G401 (cell line): ENCODE measurements at regions not wholly inside any gene's neighbourhood (a gene's known extent, or its start where the extent isn't known, plus 50 kb on each side); places are given as distances from the start of the nearest gene placed in this dataset.
"Not testable (repeated sequence)": the region's sequence is repeated elsewhere in the genome, so short reads cannot be mapped to it uniquely, and the experiment has no call there.

Experiments
- DNase-seq: peaks from one replicate; pipeline ENCODE4 v3.0.0-alpha.2; 2015; ENCODE audit warnings: low spot score
- in situ Hi-C: cut with HindIII; loops from 2 replicates; pipeline ENCODE4 v1.10.0; 2016; ENCODE audit warnings: low sequenced_read_pairs, mixed read lengths

DNA sequence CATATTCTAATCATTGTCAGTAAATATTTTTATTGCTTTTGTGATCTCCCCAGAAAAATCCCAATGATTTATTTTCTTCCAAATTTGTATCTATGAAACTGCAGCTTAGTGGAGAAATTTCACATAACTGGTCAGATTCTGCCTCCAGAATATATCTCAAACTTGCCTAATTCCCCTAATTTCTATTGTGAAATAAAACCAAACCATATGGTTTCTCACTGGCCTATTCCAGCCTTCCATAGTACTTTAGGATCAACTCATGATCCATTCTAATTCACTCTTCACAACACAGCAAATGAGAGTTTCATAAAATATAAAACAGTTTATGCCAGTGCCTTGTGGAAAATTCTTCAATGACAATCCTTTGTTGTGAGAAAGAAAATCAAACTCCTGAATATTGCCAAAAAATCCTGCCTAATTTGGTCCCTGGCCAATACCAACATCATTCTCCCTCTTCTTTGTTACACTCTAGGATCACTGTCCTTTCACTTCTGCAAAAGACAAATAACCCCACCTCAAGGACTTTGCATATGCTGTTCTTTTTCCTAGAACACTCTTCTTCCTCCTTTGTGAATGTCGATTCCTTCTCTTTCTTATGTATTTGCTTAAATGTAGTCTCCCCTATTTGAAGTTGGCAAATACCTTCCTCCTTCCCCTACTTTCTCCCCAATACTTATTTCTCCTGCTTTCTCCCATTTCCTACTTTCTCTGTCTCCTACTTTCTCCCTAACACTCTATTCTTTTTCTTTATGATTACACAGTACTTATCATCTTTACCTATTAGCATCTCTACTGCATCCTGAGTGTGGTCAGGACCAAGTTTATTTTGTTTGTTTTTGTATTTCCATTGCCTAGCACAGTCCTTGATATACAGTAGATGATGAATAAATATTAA lies 587.5 kb downstream of the RFPL4B start:
- in situ Hi-C loops: no loop called here
- DNase-seq: no peak

DNA sequence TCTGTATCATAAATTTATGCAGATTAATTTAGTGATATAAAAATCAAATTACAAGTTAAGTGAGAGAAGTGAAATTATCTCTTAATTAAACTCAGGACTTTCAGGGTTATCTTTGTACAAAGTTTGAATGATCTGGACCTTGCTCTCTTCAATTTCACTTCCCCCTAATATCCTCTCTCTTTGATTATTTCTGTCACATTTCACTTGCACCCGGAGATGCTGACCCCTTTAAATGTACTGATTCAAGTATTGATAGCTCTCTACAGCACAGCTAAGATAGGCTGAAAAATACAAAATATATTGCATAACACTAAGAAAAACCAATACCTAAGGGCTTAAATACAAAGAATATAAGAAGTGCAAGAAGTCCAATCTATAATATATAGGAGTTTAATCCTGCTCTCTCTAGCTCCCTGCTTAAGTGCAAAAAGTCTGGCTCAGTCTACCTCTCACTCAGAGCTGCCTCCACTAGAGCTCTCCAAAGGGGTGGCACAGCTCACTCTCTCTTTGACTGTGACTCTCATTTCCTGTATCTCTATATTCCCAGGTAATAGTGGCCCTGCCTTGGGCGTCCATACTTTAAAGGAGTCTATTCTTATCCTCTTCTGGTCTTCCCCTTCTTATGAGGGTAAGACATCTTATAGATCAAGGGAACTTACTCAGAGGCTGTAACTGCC lies 588.4 kb downstream of the RFPL4B start:
- in situ Hi-C loops: no loop called here
- DNase-seq: no peak

DNA sequence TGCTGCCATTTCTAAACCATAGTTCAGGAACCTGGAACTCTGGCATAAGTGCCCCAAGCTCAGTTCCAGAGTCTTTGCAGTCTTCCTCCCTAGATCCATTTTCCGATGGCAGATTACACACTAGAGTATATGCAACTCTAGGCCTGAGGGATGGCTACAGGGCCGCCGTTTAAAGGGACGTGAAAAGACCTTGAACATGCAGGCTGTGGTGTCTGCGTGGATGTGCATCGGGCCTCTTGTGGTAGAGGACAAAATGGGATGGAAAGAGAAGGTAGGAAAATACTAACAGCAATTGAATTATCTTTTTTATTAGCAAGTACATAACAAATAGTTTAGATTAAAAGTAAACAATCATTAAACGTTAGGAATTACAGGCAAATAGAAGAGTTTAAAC lies 588.9 kb downstream of the RFPL4B start:
- in situ Hi-C loops: no loop called here
- DNase-seq: no peak

DNA sequence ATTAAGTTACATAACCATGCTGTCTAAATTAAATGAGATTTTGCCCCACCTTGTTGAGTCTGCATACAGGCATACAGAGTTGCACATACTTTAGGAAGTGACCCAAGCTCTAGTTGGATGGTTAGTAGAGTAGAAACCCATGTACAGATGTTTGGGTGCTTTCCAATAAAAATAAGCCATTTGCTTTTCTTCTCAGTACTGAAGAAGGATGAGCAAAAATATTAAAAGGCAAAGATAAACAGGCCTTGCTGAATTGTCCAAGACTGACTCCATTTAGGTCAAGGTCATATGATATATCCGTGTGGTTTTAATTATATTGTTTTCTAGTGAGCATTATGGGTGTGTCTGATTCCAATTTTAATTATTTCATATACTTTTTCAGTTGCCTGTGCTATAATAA lies 589.4 kb downstream of the RFPL4B start:
- in situ Hi-C loops: no loop called here
- DNase-seq: no peak

DNA sequence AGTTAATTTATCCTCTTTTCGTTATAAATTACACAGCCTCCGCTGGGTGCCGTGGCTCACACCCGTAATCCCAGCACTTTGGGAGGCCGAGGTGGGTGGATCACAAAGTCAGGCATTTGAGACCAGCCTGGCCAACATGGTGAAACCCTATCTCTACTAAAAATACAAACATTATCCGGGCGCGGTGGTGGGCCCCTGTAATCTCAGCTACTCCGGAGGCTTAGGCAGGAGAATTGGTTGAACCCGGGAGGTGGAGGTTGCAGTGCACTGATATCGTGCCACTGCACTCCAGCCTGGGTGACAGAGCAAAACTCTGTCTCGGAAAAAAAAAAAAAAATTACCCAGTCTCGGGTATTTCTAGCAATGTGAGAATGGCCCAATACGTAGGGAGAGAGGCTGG lies 590.6 kb downstream of the RFPL4B start:
- in situ Hi-C loops, DNase-seq: not testable (repeated sequence)

DNA sequence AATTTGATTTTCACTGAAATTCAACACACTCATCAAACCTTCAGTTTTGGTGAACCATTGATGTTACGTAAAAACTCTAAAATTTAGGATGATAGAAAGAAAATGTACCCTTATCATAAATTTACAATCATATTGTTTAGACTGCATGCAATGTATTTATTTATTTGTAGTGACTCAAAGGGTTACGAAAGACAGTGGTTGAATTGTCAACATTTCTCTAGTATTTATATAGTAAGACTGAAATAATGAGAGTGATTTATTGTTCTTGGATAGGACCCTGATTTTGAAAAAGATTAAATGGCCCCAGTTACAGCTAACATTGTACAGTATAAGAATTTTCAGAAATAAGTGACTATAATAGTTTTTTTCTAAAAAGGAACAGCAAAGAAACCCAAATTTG lies 591.5 kb downstream of the RFPL4B start:
- in situ Hi-C loops: no loop called here
- no peak for DNase-seq

DNA sequence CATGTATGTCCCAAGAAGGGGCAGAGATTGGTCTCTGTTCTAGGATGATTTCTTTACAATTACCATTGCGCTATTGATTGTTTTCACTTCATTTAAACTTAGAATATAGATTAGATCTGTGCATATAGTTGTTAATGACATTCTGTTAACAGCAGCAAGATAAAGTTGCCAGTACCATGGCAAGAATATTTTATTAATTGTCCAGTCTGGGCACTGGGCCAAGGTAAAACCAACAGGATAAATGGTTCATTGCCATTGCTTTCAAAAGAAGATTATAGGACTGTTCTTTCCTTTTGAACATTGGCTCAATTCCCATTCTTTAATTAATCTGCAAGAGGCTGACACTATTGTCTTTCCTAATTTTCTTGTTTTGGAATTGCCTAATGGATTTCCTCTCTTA lies 592.4 kb downstream of the RFPL4B start:
- DNase-seq: peak; percentile 11
- in situ Hi-C loops: no loop called here

DNA sequence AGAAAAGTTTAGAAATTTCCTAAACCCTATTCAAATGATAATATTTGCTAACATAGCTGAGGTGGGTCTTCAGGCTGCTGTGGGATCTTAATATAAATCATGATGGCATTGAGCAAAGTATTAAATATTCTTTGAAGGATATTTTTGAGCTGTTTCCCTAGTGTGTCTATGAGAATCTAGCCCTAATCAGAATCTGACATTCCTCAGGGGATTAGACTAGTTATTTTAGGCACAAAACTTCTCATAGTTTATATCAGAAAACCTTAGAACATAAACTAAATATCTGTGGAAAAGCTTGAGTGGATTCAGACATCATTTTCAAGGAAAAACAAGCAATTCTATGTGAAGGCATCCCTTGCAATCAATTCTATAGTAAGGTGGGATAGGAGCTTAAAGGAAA lies 594.5 kb downstream of the RFPL4B start:
- in situ Hi-C loops: no loop called here
- no peak for DNase-seq

DNA sequence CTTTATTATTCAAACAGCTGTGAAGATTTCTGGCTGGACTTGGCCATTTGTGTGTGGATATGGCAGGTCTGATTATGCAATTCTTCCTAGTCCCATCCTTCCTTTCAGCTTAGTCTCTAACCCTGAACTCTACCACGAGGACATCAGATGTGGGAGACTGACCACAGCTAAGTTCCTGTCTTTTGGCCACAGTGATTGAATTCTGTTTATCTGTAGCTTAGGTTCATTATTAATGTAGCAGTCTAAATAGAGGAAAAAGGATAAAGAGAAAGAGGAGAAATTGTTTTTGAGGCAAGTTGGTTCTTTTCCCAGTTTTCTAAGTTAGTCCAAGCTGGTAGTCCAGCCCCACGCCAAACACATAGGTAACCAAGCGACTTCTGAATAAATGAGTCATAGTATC lies 598.9 kb downstream of the RFPL4B start:
- DNase-seq: no peak
- in situ Hi-C loops: no loop called here

DNA sequence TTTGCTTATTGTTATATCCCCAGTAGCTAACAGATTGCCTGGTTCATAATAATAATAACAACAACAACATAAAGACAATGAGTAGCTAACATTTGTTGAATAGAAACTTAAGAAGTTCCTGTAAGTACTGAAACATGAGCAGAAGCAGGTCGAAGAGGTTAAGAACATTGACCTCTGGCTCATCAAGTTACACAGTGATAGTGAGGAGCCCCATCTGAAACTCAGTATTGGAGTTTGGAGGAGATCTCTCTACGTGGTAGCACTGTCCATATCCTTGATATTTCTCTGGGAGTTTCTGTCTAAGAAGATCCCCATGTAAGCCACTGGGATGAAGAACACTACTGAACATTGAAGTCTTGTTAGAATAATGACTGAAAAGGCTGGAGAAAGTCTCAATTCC lies 600.4 kb downstream of the RFPL4B start:
- DNase-seq: no peak
- in situ Hi-C loops: no loop called here

DNA sequence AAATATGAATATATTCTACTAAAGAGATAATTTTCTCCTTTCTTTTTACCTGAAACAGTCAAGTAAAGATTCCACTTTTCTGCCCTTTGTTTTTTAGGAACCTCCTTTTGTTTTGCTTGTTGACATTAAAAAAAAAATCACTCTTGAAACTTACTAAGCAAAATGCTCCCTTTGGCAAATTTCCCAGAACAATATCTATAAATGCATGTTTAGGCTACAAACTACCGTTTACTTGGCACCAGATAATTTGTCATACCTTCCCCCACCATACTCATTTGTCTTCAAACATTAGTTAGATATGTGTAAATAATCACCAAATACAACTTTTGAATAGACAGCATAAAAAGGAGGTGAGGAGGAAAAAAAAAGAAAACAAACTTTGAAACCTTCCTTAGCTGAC lies 604.7 kb downstream of the RFPL4B start:
- DNase-seq: no peak
- in situ Hi-C loops: no loop called here

DNA sequence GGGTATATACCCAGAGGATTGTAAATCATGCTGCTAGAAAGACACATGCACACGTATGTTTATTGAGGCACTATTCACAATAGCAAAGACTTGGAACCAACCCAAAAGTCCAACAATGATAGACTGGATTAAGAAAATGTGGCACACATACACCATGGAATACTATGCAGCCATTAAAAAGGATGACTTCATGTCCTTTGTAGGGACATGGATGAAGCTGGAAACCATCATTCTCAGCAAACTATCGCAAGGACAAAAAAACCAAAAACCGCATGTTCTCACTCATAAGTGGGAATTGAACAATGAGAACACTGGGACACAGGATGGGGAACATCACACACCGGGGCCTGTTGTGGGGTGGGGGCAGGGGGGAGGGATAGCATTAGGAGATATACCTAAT lies 608.6 kb downstream of the RFPL4B start:
- DNase-seq, in situ Hi-C loops: not testable (repeated sequence)

DNA sequence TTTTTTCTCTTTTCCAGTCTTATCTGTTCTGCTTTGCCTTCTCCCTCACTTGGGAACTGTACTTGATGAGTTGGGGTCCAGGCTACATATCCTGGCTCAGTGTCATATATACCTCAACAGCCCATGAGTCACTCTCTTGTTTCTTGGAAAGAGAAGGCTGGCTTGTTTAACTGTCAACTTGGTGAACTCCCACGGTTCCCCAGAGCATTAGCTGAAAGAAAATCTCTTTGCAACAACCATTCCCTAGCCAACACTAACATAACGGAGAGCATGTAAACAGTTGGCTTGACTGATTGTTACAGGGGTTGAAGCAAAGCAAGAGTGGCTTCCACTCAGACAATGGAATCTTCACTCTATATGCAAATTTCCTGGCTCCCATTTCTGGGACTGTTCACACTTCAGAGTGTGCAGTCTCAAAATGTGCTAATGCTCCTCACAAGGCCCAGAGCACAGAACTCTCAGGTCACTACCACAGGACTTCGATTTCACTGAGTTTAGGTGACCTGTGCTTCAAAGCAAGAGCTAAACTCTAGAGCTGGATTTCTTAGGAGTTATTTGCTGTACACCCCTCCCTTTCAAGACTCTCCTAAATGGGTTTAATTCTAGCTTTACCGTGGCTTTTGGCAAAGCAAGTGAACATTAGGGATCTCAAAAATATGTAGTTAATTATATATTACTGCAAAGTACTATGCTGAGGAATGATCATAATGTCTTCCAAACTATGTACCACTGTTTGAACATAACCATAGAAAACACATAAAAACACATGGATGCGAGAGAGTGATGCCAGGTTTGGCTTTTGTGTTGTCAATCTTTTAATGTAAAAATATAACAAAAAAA lies 609.8 kb downstream of the RFPL4B start:
- in situ Hi-C loops: no loop called here

DNA sequence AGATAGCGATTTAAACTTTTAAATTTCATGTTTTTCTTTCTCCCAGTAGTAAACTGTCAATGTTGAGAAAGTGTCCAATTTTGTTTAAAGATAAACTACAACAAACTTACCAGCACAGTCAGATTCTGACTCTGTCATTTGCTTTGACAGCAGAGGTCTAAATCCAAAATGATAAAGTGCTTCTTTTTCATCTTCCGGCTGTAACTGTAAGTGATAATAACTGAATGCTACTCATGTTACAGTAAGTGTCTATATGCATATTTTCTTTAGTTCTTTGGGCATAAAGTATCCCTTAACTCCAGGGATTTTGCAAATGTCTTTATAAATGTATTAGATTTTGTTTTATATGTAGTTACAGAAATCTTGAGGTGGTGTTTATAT lies 610.4 kb downstream of the RFPL4B start:
- in situ Hi-C loops: no loop called here

More for the DNA sequence above, 609.8 kb downstream of the RFPL4B start:
- no peak for DNase-seq

DNA sequence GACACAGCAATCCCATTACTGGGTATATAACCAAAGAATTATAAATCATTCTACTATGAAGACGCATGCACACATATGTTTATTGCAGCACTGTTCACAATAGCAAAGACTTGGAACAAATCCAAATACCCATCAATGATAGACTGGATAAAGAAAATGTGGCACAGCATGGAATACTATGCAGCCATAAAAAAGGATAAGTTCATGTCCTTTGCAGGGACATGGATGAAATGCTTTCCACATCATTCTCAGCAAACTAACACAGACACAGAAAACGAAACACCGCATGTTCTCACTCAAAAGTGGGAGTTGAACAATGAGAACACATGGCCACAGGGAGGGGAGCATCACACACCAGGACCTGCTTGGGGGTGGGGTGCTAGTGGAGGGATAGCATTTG lies 613.0 kb downstream of the RFPL4B start:
- in situ Hi-C loops, DNase-seq: not testable (repeated sequence)

More for the DNA sequence above, 610.4 kb downstream of the RFPL4B start:
- no peak for DNase-seq

DNA sequence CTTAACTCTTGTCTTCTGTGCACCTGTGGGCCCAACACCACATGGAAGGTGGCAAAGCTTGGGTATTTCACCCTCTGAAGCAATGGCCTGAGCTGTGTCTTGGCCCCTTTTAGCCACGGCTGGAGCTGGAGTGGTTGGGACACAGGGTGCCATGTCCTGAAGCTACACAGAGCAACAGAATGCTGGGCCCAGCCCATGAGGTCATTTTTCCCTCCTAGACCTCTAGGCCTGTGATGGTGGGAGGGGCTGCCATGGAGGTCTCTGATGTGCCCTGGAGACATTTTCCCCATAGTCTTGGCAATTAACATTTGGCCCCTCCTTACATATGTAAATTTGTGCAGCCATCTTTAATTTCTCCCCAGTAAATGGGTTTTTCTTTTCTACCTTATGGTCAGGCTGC lies 620.8 kb downstream of the RFPL4B start:
- DNase-seq: no peak
- in situ Hi-C loops: no loop called here

DNA sequence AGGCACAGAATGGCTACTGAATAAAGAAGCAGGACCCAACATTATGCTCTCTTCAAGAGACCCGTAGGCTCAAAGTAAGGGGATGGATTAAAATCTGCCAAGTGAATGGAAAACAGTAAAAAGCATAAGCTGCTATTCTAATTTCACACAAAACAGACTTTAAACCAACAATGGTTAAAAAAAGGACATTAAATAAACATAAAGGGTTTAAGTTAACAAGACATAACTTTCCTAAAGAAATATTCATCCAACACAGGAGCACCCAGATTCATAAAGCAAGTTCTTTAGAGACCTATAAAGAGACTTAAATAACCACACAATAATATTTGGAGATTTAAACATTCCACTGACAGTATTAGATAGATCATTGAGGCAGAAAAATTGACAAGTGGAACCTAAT lies 624.5 kb downstream of the RFPL4B start:
- in situ Hi-C loops: no loop called here
- DNase-seq: no peak

DNA sequence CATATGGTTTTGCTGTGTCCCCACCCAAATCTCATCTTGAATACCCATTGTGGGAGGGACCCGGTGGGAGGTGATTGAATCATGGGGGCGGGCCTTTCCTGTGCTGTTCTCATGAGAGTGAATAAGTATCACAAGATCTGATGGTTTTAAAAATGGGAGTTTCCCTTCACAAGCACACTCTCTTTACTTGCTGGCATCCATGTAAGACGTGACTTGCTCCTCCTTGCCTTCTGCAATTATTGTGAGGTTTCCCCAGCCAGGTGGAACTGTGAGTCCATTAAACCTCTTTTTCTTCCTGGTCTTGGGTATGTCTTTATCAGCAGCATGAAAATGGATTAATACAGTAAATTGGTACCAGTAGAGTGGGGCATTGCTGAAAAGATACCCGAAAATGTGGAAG lies 627.8 kb downstream of the RFPL4B start:
- in situ Hi-C loops, DNase-seq: not testable (repeated sequence)

DNA sequence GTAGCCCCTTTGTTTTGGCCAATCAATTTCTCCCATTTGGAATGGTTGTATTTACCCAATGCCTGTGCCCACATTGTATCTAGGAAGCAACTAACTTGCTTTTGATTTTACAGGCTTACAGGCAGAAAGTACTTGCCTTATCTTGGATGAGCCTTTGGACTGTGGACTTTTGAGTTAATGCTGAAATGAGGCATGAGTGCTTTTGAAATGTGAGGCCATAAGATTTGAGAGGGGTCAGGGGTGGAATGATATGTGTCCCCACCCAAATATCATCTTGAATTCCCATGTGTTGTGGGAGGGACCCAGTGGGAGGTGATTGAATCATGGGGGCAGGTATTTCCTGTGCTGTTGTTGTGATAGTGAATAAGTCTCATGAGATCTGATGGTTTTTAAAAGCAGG lies 629.4 kb downstream of the RFPL4B start:
- in situ Hi-C loops: not testable (repeated sequence)

DNA sequence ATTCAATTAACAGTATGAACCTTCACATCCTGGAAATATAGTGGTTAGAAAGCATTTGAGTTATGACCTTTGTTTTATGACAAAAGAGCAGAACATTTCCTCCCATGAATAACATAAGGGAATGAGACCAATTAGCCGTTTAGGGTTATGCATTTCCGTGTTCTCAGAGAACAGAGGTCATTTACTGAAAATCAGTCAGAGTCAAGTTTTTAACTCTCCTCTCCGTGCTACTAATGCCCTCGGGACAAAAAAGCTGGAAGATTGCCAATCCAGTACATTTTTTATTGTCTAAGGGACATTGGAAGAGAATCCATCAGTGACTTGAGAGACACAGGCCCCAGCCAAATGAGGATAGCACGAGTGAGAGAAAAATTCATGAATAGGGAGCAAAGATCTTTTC lies 632.7 kb downstream of the RFPL4B start:
- in situ Hi-C loops: no loop called here
- no peak for DNase-seq

More for the DNA sequence above, 629.4 kb downstream of the RFPL4B start:
- DNase-seq: not testable (repeated sequence)
